ENCODE measurements at regions not wholly inside any gene's neighbourhood (a gene's known extent, or its start where the extent isn't known, plus 50 kb on each side); places are given as distances from the start of the nearest gene placed in this dataset.

GRCh38 chr10:35751347-35751746 is 109.3 kb upstream of the FZD8 start:
- TF ChIP-seq POLR2A (IDR thresholded peaks at IDR 0.05; ENCODE audit: low read depth, low read length) (no peak), EZH2 (IDR thresholded peaks at IDR 0.05; ENCODE audit: borderline replicate concordance, control insufficient read depth, low read depth, low read length) (no peak), FOXM1 (IDR thresholded peaks at IDR 0.05; ENCODE audit: low read depth, low read length) (no peak), ASH2L (IDR thresholded peaks at IDR 0.05; ENCODE audit: borderline replicate concordance, low read depth) (no peak), CBFB (IDR thresholded peaks at IDR 0.05; ENCODE audit: low read depth) (no peak), YY1 (IDR thresholded peaks at IDR 0.05; ENCODE audit: low read depth, low read length) (no peak), SRF (IDR thresholded peaks at IDR 0.05; ENCODE audit: low read depth in 2 of 2, low read length in 2 of 2) (no peak)
- TF ChIP-seq, protein P1, sequence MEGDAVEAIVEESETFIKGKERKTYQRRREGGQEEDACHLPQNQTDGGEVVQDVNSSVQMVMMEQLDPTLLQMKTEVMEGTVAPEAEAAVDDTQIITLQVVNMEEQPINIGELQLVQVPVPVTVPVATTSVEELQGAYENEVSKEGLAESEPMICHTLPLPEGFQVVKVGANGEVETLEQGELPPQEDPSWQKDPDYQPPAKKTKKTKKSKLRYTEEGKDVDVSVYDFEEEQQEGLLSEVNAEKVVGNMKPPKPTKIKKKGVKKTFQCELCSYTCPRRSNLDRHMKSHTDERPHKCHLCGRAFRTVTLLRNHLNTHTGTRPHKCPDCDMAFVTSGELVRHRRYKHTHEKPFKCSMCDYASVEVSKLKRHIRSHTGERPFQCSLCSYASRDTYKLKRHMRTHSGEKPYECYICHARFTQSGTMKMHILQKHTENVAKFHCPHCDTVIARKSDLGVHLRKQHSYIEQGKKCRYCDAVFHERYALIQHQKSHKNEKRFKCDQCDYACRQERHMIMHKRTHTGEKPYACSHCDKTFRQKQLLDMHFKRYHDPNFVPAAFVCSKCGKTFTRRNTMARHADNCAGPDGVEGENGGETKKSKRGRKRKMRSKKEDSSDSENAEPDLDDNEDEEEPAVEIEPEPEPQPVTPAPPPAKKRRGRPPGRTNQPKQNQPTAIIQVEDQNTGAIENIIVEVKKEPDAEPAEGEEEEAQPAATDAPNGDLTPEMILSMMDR (IDR thresholded peaks at IDR 0.05 in 2 of 3, conservative IDR thresholded peaks at IDR 0.05 in 1 of 3; ENCODE audit: control insufficient read depth in 2 of 3, extremely low read depth in 1 of 3, insufficient read depth in 1 of 3, low read depth in 3 of 3, low read length in 3 of 3) = no peak
